H9 (cell line): ENCODE measurements at regions not wholly inside any gene's neighbourhood (a gene's known extent, or its start where the extent isn't known, plus 50 kb on each side); places are given as distances from the start of the nearest gene placed in this dataset.

Experiments used
- DNase-seq: peaks from one replicate; pipeline ENCODE4 v3.0.0-alpha.2; 2017
- H2AFZ ChIP-seq: one replicate; pipeline ENCODE4 v1.6.1; 2013; ENCODE audit warnings: mild to moderate bottlenecking, low read length, control low read depth, moderate library complexity
- H2AK5ac ChIP-seq: 2 replicates; pipeline ENCODE4 v1.6.1; 2013; ENCODE audit warnings: low read length, control low read depth, mixed read lengths; ENCODE audit not compliant: insufficient read length
- H2BK120ac ChIP-seq: one replicate; pipeline ENCODE4 v1.6.1; 2013; ENCODE audit warnings: low read depth, mild to moderate bottlenecking, low read length, control low read depth, inconsistent platforms; ENCODE audit not compliant: poor library complexity, severe bottlenecking
- H2BK12ac ChIP-seq: 2 replicates; pipeline ENCODE4 v1.6.1; 2013; ENCODE audit warnings: low read length, control low read depth, mixed read lengths, low read depth; ENCODE audit not compliant: insufficient read length
- H2BK15ac ChIP-seq: 2 replicates; pipeline ENCODE4 v1.6.1; 2013; ENCODE audit warnings: low read depth, low read length, control low read depth
- H2BK20ac ChIP-seq: one replicate; pipeline ENCODE4 v1.6.1; 2013; ENCODE audit warnings: low read depth, mild to moderate bottlenecking, low read length, control low read depth, inconsistent platforms; ENCODE audit not compliant: poor library complexity, severe bottlenecking
- H2BK5ac ChIP-seq: 2 replicates; pipeline ENCODE4 v1.6.1; 2013; ENCODE audit warnings: low read length, control low read depth, mixed read lengths; ENCODE audit not compliant: insufficient read length
- H3K14ac ChIP-seq: 2 replicates; pipeline ENCODE4 v1.6.1; 2013; ENCODE audit warnings: low read length, control low read depth; ENCODE audit not compliant: insufficient read depth
- H3K18ac ChIP-seq: 2 replicates; pipeline ENCODE4 v1.6.1; 2013; ENCODE audit warnings: low read depth, mild to moderate bottlenecking, mixed read lengths, low read length, control low read depth; ENCODE audit not compliant: insufficient read length
- H3K23ac ChIP-seq: 2 replicates; pipeline ENCODE4 v1.6.1; 2013; ENCODE audit warnings: low read length, control low read depth, mixed read lengths, low read depth; ENCODE audit not compliant: insufficient read length
- H3K23me2 ChIP-seq: 2 replicates; pipeline ENCODE4 v1.6.1; 2013; ENCODE audit warnings: low read depth, mild to moderate bottlenecking, mixed read lengths, low read length, control low read depth; ENCODE audit not compliant: insufficient read length, poor library complexity, severe bottlenecking
- H3K27ac ChIP-seq: 2 replicates; pipeline ENCODE4 v1.5.1; 2013; ENCODE audit warnings: low read length, control low read depth, mixed read lengths, low read depth; ENCODE audit not compliant: insufficient read length
- H3K27me3 ChIP-seq: 2 replicates; pipeline ENCODE4 v1.6.1; 2013; ENCODE audit warnings: low read length, control low read depth, inconsistent platforms; ENCODE audit not compliant: insufficient read depth
- H3K4ac ChIP-seq: 2 replicates; pipeline ENCODE4 v1.6.1; 2013; ENCODE audit warnings: low read depth, mild to moderate bottlenecking, control low read depth, inconsistent platforms, low read length, moderate library complexity
- H3K4me1 ChIP-seq: 2 replicates; pipeline ENCODE4 v1.6.1; 2013; ENCODE audit warnings: low read length, control low read depth, inconsistent platforms; ENCODE audit not compliant: insufficient read depth
- H3K4me2 ChIP-seq: 2 replicates; pipeline ENCODE4 v1.6.1; 2013; ENCODE audit warnings: low read length, control low read depth, mixed read lengths; ENCODE audit not compliant: insufficient read length, insufficient read depth
- H3K56ac ChIP-seq: 2 replicates; pipeline ENCODE4 v1.6.1; 2013; ENCODE audit warnings: low read depth, mild to moderate bottlenecking, mixed read lengths, low read length, control low read depth; ENCODE audit not compliant: insufficient read length
- H3K79me1 ChIP-seq: 2 replicates; pipeline ENCODE4 v1.6.1; 2013; ENCODE audit warnings: low read depth, mild to moderate bottlenecking, moderate library complexity, low read length, control low read depth, inconsistent platforms; ENCODE audit not compliant: insufficient read depth, poor library complexity, severe bottlenecking
- H3K79me2 ChIP-seq: 2 replicates; pipeline ENCODE4 v1.6.1; 2013; ENCODE audit warnings: low read length, control low read depth, inconsistent platforms; ENCODE audit not compliant: insufficient read depth
- H3K9ac ChIP-seq: 2 replicates; pipeline ENCODE4 v1.6.1; 2013; ENCODE audit warnings: low read length, control low read depth, mixed read lengths; ENCODE audit not compliant: insufficient read length; ENCODE audit errors: extremely low read depth
- H3K9me3 ChIP-seq: one replicate; pipeline ENCODE4 v1.6.1; 2013; ENCODE audit warnings: low read depth, low read length, inconsistent platforms; ENCODE audit not compliant: control insufficient read depth
- H3T11ph ChIP-seq: one replicate; pipeline ENCODE4 v1.6.1; 2013; ENCODE audit warnings: mild to moderate bottlenecking, low read length, control low read depth, inconsistent platforms
- H4K20me1 ChIP-seq: one replicate; pipeline ENCODE4 v1.6.1; 2013; ENCODE audit not compliant: control insufficient read depth, insufficient read length, insufficient read depth
- H4K5ac ChIP-seq: 2 replicates; pipeline ENCODE4 v1.6.1; 2013; ENCODE audit warnings: low read depth, mild to moderate bottlenecking, mixed read lengths, low read length, control low read depth; ENCODE audit not compliant: insufficient read length
- H4K8ac ChIP-seq: replicated peaks from 2 replicates; pipeline ENCODE4 v1.6.1; 2013; ENCODE audit warnings: low read length, control low read depth, mixed read lengths, low read depth; ENCODE audit not compliant: insufficient read length
- H4K91ac ChIP-seq: 2 replicates; pipeline ENCODE4 v1.6.1; 2013; ENCODE audit warnings: low read depth, mild to moderate bottlenecking, moderate library complexity, mixed read lengths, low read length, control low read depth; ENCODE audit not compliant: insufficient read length
- H3K27ac Mint-ChIP-seq, 3 experiments: 2 replicates in 2 of 3; 3 replicates in 1 of 3; pipeline ENCODE4 v1.8.0; 2020 to 2021; ENCODE audit warnings: mixed read lengths in 3 of 3, mild to moderate bottlenecking in 1 of 3, moderate library complexity in 1 of 3
- H3K27me3 Mint-ChIP-seq: 2 replicates; pipeline ENCODE4 v1.8.0; 2021; ENCODE audit warnings: low read depth, mild to moderate bottlenecking, moderate library complexity, mixed read lengths
- H3K36me3 Mint-ChIP-seq, 3 experiments: 2 replicates in 2 of 3; 3 replicates in 1 of 3; pipeline ENCODE4 v1.8.0; 2020 to 2021; ENCODE audit warnings: low read depth in 3 of 3, mixed read lengths in 3 of 3; ENCODE audit not compliant: insufficient read depth in 1 of 3
- H3K4me1 Mint-ChIP-seq, 2 experiments: 2 replicates each; pipeline ENCODE4 v1.8.0; 2020; ENCODE audit warnings: mixed read lengths in 2 of 2
- H3K4me3 Mint-ChIP-seq, 2 experiments: 2 replicates in 1 of 2; 3 replicates in 1 of 2; pipeline ENCODE4 v1.8.0; 2020 to 2021; ENCODE audit warnings: mild to moderate bottlenecking in 2 of 2, mixed read lengths in 2 of 2, moderate library complexity in 1 of 2
- H3K9me3 Mint-ChIP-seq, 2 experiments: 2 replicates in 1 of 2; 3 replicates in 1 of 2; pipeline ENCODE4 v1.8.0; 2020; ENCODE audit warnings: mild to moderate bottlenecking in 2 of 2, mixed read lengths in 2 of 2, moderate library complexity in 1 of 2
- CTCF ChIP-seq: fragments of 200-600 bp; sonication (generic); conservative IDR thresholded peaks from 3 replicates; pipeline ENCODE4 v1.8.0; 2021; ENCODE audit warnings: antibody characterized with exemption, mild to moderate bottlenecking
- WGBS: extraction: QIAGEN DNeasy Blood & Tissue Kit; methylation state at CpG from one replicate; pipeline ENCODE4 v1.1.7; 2013; ENCODE audit warnings: missing lambda C conversion rate, low lambda C conversion rate, mixed read lengths; ENCODE audit not compliant: insufficient read length; ENCODE audit errors: extremely low coverage; 5-methylcytosine and 5-hydroxymethylcytosine counted together

- Histone ChIP-seq H2BK20ac (no peak overlapping the region), H3K79me2 (peaks cover 21% of the 10 kb centered on the region; the same call in 1 of the 2 replicates)
Measured at GRCh38 chr17:77468897-77469296, 328.1 kb downstream of the SEC14L1 start.

More at GRCh38 chr17:77468897-77469296, 328.1 kb downstream of the SEC14L1 start:
- no CpG with 5 or more reads among the region's 7 CpGs for WGBS
- H4K8ac ChIP-seq = no peak overlapping the region
- no peak overlapping the region for H4K5ac ChIP-seq
- no peak overlapping the region for H3K9ac ChIP-seq
- Mint-ChIP-seq H3K27me3 (no peaks in the 10 kb centered on the region), H3K36me3 (peaks cover 19 to 39% (median 34%) of the 10 kb centered on the region in 3 experiments), H3K27ac (peak overlapping the region in 2 of 3 experiments; percentile 69 to 86; a peak in 5 of 7 replicates), H3K9me3 (no peaks in the 10 kb centered on the region; a peak in 2 of 5 replicates), H3K4me1 (peaks cover 78 to 87% of the 10 kb centered on the region in 2 experiments), H3K4me3 (no peak overlapping the region; a peak in 1 of 5 replicates)
- no peaks in the 10 kb centered on the region for H4K20me1 ChIP-seq
- H3K14ac ChIP-seq = no peak overlapping the region
- DNase-seq = no peak
- H3K27me3 ChIP-seq = no peaks in the 10 kb centered on the region
- no peak overlapping the region for H3T11ph ChIP-seq
- peaks cover 4% of the 10 kb centered on the region for H3K79me1 ChIP-seq
- H3K4me2 ChIP-seq = no peak overlapping the region
- no peaks in the 10 kb centered on the region for H3K23me2 ChIP-seq
- H2AK5ac ChIP-seq = no peak overlapping the region
- H3K23ac ChIP-seq = no peak overlapping the region
- H2AFZ ChIP-seq = no peak overlapping the region
- H3K9me3 ChIP-seq = no peaks in the 10 kb centered on the region
- no peak overlapping the region for H2BK5ac ChIP-seq
- no peak overlapping the region for H2BK12ac ChIP-seq
- no peak overlapping the region for H3K56ac ChIP-seq
- H2BK15ac ChIP-seq = no peak overlapping the region
- no peak overlapping the region for H2BK120ac ChIP-seq
- H3K27ac ChIP-seq = no peak overlapping the region
- no peak overlapping the region for H4K91ac ChIP-seq
- no peak for TF ChIP-seq CTCF
- H3K4me1 ChIP-seq = peaks cover 28% of the 10 kb centered on the region
- no peak overlapping the region for H3K4ac ChIP-seq
- H3K18ac ChIP-seq = no peak overlapping the region
